Upper lobe of right lung (tissue), 1 donor: ENCODE measurements at regions not wholly inside any gene's neighbourhood (a gene's known extent, or its start where the extent isn't known, plus 50 kb on each side); places are given as distances from the start of the nearest gene placed in this dataset.

Experiments used
- ATAC-seq: fragments of 200-7000 bp; cut with Tn5 transposase; one replicate; pipeline ENCODE4 v1.9.1; 2020; ENCODE audit warnings: mild to moderate bottlenecking, moderate library complexity
- DNase-seq: peaks from one replicate; pipeline ENCODE4 v3.0.0-alpha.2; 2020
- H3K27ac ChIP-seq: fragments of 200-600 bp; one replicate; pipeline ENCODE4 v1.8.0; 2022
- H3K27me3 ChIP-seq: fragments of 200-600 bp; one replicate; pipeline ENCODE4 v1.8.0; 2022; ENCODE audit warnings: mild to moderate bottlenecking
- H3K36me3 ChIP-seq: fragments of 200-600 bp; one replicate; pipeline ENCODE4 v1.8.0; 2022
- H3K4me1 ChIP-seq: fragments of 200-600 bp; one replicate; pipeline ENCODE4 v1.8.0; 2022
- H3K4me3 ChIP-seq: fragments of 200-600 bp; one replicate; pipeline ENCODE4 v1.8.0; 2022; ENCODE audit warnings: mild to moderate bottlenecking
- H3K9me3 ChIP-seq: fragments of 200-600 bp; one replicate; pipeline ENCODE4 v1.8.0; 2022
- CTCF ChIP-seq: fragments of 200-600 bp; IDR thresholded peaks from one replicate; pipeline ENCODE4 v1.8.0; 2022; ENCODE audit warnings: antibody characterized with exemption
- intact Hi-C: fragments of 100-400 bp; cut with DNase I; formaldehyde crosslinking; loops from one replicate; pipeline ENCODE4 v1.11.0; 2022
- donor health status: DM: no; HTN: yes; CAD: no; lungs with severe emphysema.

- H3K36me3 ChIP-seq = no peaks in the 10 kb centered on the region
- no peaks in the 10 kb centered on the region for H3K27me3 ChIP-seq
- intact Hi-C loops = no loop called here
- H3K9me3 ChIP-seq = no peaks in the 10 kb centered on the region
- no peak for TF ChIP-seq CTCF
- ATAC-seq (no peak), DNase-seq (peak; percentile 30)
- H3K4me1 ChIP-seq = no peaks in the 10 kb centered on the region
- H3K4me3 ChIP-seq = no peak overlapping the region
- no peak overlapping the region for H3K27ac ChIP-seq
These were observed 140.3 kb upstream of the SOX1 start for GRCh38 chr13:111926501-111927180.

GRCh38 chr13:111927181-111927540 lies 139.8 kb upstream of the SOX1 start:
- no peak for ATAC-seq

GRCh38 chr13:111929036-111929616 lies 137.8 kb upstream of the SOX1 start:
- intact Hi-C loops = no loop called here
- Histone ChIP-seq H3K36me3 (no peaks in the 10 kb centered on the region), H3K27ac (no peak overlapping the region), H3K27me3 (no peaks in the 10 kb centered on the region), H3K4me3 (no peak overlapping the region), H3K4me1 (no peaks in the 10 kb centered on the region), H3K9me3 (no peaks in the 10 kb centered on the region)
- TF ChIP-seq CTCF = no peak
- DNase-seq (peak; percentile 32), ATAC-seq (no peak)

More at GRCh38 chr13:111927181-111927540, 139.8 kb upstream of the SOX1 start:
- Histone ChIP-seq H3K36me3 (no peaks in the 10 kb centered on the region), H3K4me1 (no peaks in the 10 kb centered on the region), H3K27ac (no peak overlapping the region), H3K4me3 (no peak overlapping the region), H3K9me3 (no peaks in the 10 kb centered on the region), H3K27me3 (no peaks in the 10 kb centered on the region)
- peak; percentile 52 for DNase-seq
- no peak for TF ChIP-seq CTCF
- intact Hi-C loops = no loop called here

- H3K9me3 ChIP-seq = no peaks in the 10 kb centered on the region
- H3K4me1 ChIP-seq = no peaks in the 10 kb centered on the region
- no peak for ATAC-seq
- no peak for TF ChIP-seq CTCF
- no peak overlapping the region for H3K4me3 ChIP-seq
- peaks cover 21% of the 10 kb centered on the region for H3K27me3 ChIP-seq
- no peaks in the 10 kb centered on the region for H3K36me3 ChIP-seq
- no peak overlapping the region for H3K27ac ChIP-seq
- peak; percentile 33 for DNase-seq
- intact Hi-C loops = no loop called here
These were observed 130.6 kb upstream of the SOX1 start for GRCh38 chr13:111936267-111936925.

GRCh38 chr13:111937777-111938311 lies 129.1 kb upstream of the SOX1 start:
- H3K4me3 ChIP-seq = no peak overlapping the region
- no peak overlapping the region for H3K27ac ChIP-seq
- peak; percentile 37 for DNase-seq
- no peak for ATAC-seq
- no peaks in the 10 kb centered on the region for H3K4me1 ChIP-seq
- H3K36me3 ChIP-seq = no peaks in the 10 kb centered on the region
- no peaks in the 10 kb centered on the region for H3K9me3 ChIP-seq
- intact Hi-C loops = no loop called here
- TF ChIP-seq CTCF = no peak
- H3K27me3 ChIP-seq = peaks cover 21% of the 10 kb centered on the region
